K562 (cell line): ENCODE measurements at regions not wholly inside any gene's neighbourhood (a gene's known extent, or its start where the extent isn't known, plus 50 kb on each side); places are given as distances from the start of the nearest gene placed in this dataset.

Experiments
- ATAC-seq: fragments of 200-7000 bp; cut with Tn5 transposase; 3 replicates; pipeline ENCODE4 v1.9.1; 2020; ENCODE audit warnings: moderate library complexity
- BruUV-seq: library from RNA; stranded (reverse); fragments of 400-500 nt; replicated peaks from 2 replicates; lab custom pipeline; 2021; lab: Mats Ljungman, UMichigan
- CTCF ChIA-PET: fragments of 300-600 bp; formaldehyde crosslinking; extraction: SDS; loops from one replicate; lab custom pipeline; 2021; ENCODE audit warnings: low intra/inter-chr PET ratio; lab: Yijun Ruan, JAX
- POLR2A ChIA-PET: fragments of 300-600, 350-650 bp; sonication (Branson Sonifier 250); formaldehyde crosslinking; extraction: SDS; loops from one replicate; lab custom pipeline; 2021; ENCODE audit warnings: antibody characterized with exemption, inconsistent platforms; lab: Yijun Ruan, JAX
- DNase-seq, 4 experiments: peaks; one replicate each; pipeline versions ENCODE4 v3.0.0 to v3.0.0-alpha.2; 2011 to 2018; ENCODE audit warnings: low spot score in 3 of 4, mixed read lengths in 3 of 4; ENCODE audit errors: extremely low read depth in 1 of 4
- FAIRE-seq: peaks from 2 replicates; lab custom pipeline; 2011; peaks lifted over from hg19 to GRCh38; lab: Jason Lieb, UNC
- H2AFZ ChIP-seq: 2 replicates; pipeline ENCODE4 v1.6.0; 2011; ENCODE audit warnings: low read depth, low read length, control low read depth, inconsistent platforms
- H3K27ac ChIP-seq: fragments of 200-600 bp; 3 replicates; pipeline ENCODE4 v1.8.0; 2011; ENCODE audit warnings: low read depth, mild to moderate bottlenecking, control low read depth, inconsistent platforms, low read length, moderate library complexity, mixed read lengths; ENCODE audit errors: extremely low read depth
- H3K27me3 ChIP-seq, 2 experiments: fragments of 300-600 bp in 1 of 2; 2 replicates in 1 of 2; 3 replicates in 1 of 2; pipeline versions ENCODE4 v1.6.0 to v1.8.0; 2011; ENCODE audit warnings: inconsistent platforms in 2 of 2, low read length in 2 of 2, mild to moderate bottlenecking in 1 of 2, mixed read lengths in 1 of 2, moderate library complexity in 1 of 2; ENCODE audit not compliant: control insufficient read depth in 2 of 2, insufficient read depth in 2 of 2
- H3K36me3 ChIP-seq: fragments of 300-600 bp; 3 replicates; pipeline ENCODE4 v1.8.0; 2011; ENCODE audit warnings: mild to moderate bottlenecking, low read length, inconsistent platforms; ENCODE audit not compliant: control insufficient read depth, insufficient read depth
- H3K4me1 ChIP-seq, 2 experiments: fragments of 200-600 bp in 1 of 2; replicated peaks in 1 of 2; 2 replicates in 1 of 2; 3 replicates in 1 of 2; pipeline versions ENCODE4 v1.5.1 to v1.8.0; 2011; ENCODE audit warnings: inconsistent platforms in 2 of 2, low read length in 2 of 2, mild to moderate bottlenecking in 1 of 2, mixed read lengths in 1 of 2, moderate library complexity in 1 of 2; ENCODE audit not compliant: control insufficient read depth in 2 of 2, insufficient read depth in 2 of 2
- H3K4me2 ChIP-seq: 2 replicates; pipeline ENCODE4 v1.6.1; 2011; ENCODE audit warnings: low read length, control low read depth, inconsistent platforms, mixed read lengths; ENCODE audit not compliant: insufficient read depth
- H3K4me3 ChIP-seq: fragments of 200-600 bp; sonication (generic), shearing (Covaris generic); 2 replicates; pipeline ENCODE4 v1.5.1; 2016; ENCODE audit warnings: control low read depth, inconsistent platforms
- H3K79me2 ChIP-seq: fragments of 200-600 bp; 3 replicates; pipeline ENCODE4 v1.8.0; 2011; ENCODE audit warnings: low read length, inconsistent platforms; ENCODE audit not compliant: control insufficient read depth, insufficient read depth
- H3K9ac ChIP-seq, 2 experiments: 2 replicates each; pipeline versions ENCODE4 v1.6.0 to v1.6.1; 2011; ENCODE audit warnings: low read depth in 2 of 2, low read length in 2 of 2, control low read depth in 1 of 2, inconsistent platforms in 1 of 2, mild to moderate bottlenecking in 1 of 2, mixed read lengths in 1 of 2; ENCODE audit not compliant: insufficient read depth in 1 of 2
- H3K9me1 ChIP-seq: one replicate; pipeline ENCODE4 v1.6.0; 2011; ENCODE audit warnings: inconsistent platforms, mild to moderate bottlenecking, low read length, moderate library complexity; ENCODE audit not compliant: control insufficient read depth, insufficient read depth
- H3K9me3 ChIP-seq: replicated peaks from 2 replicates; pipeline ENCODE4 v1.5.1; 2011; ENCODE audit warnings: low read depth, low read length, inconsistent platforms; ENCODE audit not compliant: control insufficient read depth, insufficient read depth
- H4K20me1 ChIP-seq: replicated peaks from 2 replicates; pipeline ENCODE4 v1.6.1; 2011; ENCODE audit warnings: low read length, inconsistent platforms, mixed read lengths; ENCODE audit not compliant: control insufficient read depth, insufficient read depth
- ARID3A ChIP-seq: IDR thresholded peaks from 2 replicates; pipeline ENCODE4 v1.6.1; 2012; ENCODE audit warnings: low read depth, low read length, improper control_type of control experiment, borderline replicate concordance
- FOXK1 ChIP-seq: sonication (generic); formaldehyde crosslinking; IDR thresholded peaks from 2 replicates; pipeline ENCODE4 v1.8.0; 2022; ENCODE audit warnings: missing genetic modification reagents, mild to moderate bottlenecking, borderline replicate concordance
- NFRKB ChIP-seq: fragments of 450-650 bp; IDR thresholded peaks from 2 replicates; pipeline ENCODE4 v1.6.1; 2016; ENCODE audit warnings: low read depth
- NFXL1 ChIP-seq: fragments of 450-650 bp; formaldehyde crosslinking; IDR thresholded peaks from 2 replicates; pipeline ENCODE4 v1.4.0; 2021; ENCODE audit warnings: mild to moderate bottlenecking
- PTRF ChIP-seq: fragments of 450-650 bp; IDR thresholded peaks from 2 replicates; pipeline ENCODE4 v1.6.1; 2016; ENCODE audit warnings: mild to moderate bottlenecking, missing genetic modification characterization, missing compliant biosample characterization
- TFAP4 ChIP-seq: sonication (generic); formaldehyde crosslinking; IDR thresholded peaks from 2 replicates; pipeline ENCODE4 v1.8.0; 2022; ENCODE audit warnings: missing genetic modification reagents, mild to moderate bottlenecking, moderate library complexity, borderline replicate concordance
- WGBS: fragments of 100-300 bp; shearing (Covaris generic); methylation state at CpG from one replicate; pipeline ENCODE4 v1.1.6; 2016; ENCODE audit warnings: low coverage, mixed read lengths; ENCODE audit not compliant: insufficient coverage; ENCODE audit errors: missing lambda C conversion rate; 5-methylcytosine and 5-hydroxymethylcytosine counted together
- in situ Hi-C: fragments of 300-500 bp; cut with MboI; formaldehyde crosslinking; loops from 4 replicates; pipeline ENCODE4 v1.15.0; 2018; ENCODE audit warnings: inconsistent platforms, mixed read lengths
- intact Hi-C: fragments of 100-400 bp; cut with micrococcal nuclease; formaldehyde crosslinking; loops from 2 replicates; pipeline ENCODE4 v1.14.2; 2022

- TF ChIP-seq TFAP4 (CRISPR knock-in tag) (no peak), ARID3A (no peak), FOXK1 (CRISPR knock-in tag) (no peak)
- TF ChIP-seq, all 486 proteins: peak for 0
Measured at GRCh38 chr14:42143114-42143513, 536.4 kb downstream of the LRFN5 start (continued).

- TF ChIP-seq NFRKB (no peak), PTRF (tag) (no peak), NFXL1 (no peak)
- ChIA-PET POLR2A (no interaction called here), CTCF (no interaction called here)
- in situ Hi-C loops (no loop called here), intact Hi-C loops (no loop called here)
- DNase-seq = no peak
- no peaks in the 10 kb centered on the region for H3K9me3 ChIP-seq
- H2AFZ ChIP-seq = no peak overlapping the region
- H3K27me3 ChIP-seq = no peaks in the 10 kb centered on the region
- H3K4me1 ChIP-seq = no peaks in the 10 kb centered on the region
- H4K20me1 ChIP-seq = no peaks in the 10 kb centered on the region
- FAIRE-seq = no peak
- H3K4me2 ChIP-seq = no peak overlapping the region
- H3K79me2 ChIP-seq = no peaks in the 10 kb centered on the region
- H3K9me1 ChIP-seq = no peaks in the 10 kb centered on the region
- no TSS peak for BruUV-seq
- H3K4me3 ChIP-seq = no peak overlapping the region
- no peak overlapping the region for H3K27ac ChIP-seq
- 6% methylated on average over 2 of the region's 2 CpGs for WGBS
- H3K9ac ChIP-seq = no peak overlapping the region
- no peaks in the 10 kb centered on the region for H3K36me3 ChIP-seq
- no peak for ATAC-seq
Measured at GRCh38 chr14:42141328-42141727, 534.7 kb downstream of the LRFN5 start.
